Urothelium cell line (cell line): ENCODE measurements at regions not wholly inside any gene's neighbourhood (a gene's known extent, or its start where the extent isn't known, plus 50 kb on each side); places are given as distances from the start of the nearest gene placed in this dataset.

ENCODE experiments used
- DNase-seq: peaks from one replicate; pipeline ENCODE4 v3.0.0; 2011; ENCODE audit warnings: low spot score, mixed read lengths
- FAIRE-seq: peaks from 2 replicates; lab custom pipeline; 2011; peaks lifted over from hg19 to GRCh38; lab: Jason Lieb, UNC

DNA sequence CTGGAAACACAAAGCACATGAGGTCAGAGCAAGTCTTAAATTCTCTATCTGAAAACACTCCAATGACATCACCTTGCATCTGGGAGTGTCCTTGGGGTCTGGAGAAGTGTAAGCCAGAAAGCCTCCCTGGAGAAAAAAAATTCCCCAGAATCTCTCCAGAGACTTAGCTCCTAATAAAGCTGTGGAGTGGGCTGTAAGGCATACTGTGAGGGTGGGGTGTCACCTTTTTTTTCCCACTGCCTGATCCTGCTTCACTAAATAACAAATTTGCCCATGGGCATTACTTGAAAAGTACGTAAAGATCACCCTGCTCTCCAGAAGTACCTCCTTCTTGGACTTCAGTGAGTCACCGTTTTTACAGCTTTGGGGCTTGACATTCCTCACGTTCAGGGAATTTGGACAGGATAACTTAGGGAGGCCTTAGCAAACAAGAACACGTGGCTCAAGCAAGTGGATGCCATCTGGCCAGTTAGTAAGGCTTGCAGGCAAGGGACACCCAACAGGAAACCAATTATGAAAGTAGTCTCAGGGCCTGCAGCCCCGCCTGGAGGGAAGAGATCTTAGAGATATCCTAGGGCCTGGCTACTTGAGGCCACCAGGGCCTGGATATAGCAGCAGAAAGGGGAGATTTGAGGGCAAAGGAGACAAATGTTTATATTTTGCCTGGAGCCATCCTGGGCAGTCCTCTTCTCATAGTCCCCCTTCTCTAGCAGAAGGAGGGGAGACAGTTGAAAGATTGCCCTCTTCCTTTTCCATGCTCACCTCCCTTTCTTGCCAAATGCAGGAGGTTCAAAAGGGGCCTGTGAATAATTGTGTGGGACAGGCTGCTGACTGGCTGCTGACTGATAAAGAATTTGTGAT is 60.1 kb upstream of the PLAC1 start:
- DNase-seq (peak; percentile 60), FAIRE-seq (no peak)

DNA sequence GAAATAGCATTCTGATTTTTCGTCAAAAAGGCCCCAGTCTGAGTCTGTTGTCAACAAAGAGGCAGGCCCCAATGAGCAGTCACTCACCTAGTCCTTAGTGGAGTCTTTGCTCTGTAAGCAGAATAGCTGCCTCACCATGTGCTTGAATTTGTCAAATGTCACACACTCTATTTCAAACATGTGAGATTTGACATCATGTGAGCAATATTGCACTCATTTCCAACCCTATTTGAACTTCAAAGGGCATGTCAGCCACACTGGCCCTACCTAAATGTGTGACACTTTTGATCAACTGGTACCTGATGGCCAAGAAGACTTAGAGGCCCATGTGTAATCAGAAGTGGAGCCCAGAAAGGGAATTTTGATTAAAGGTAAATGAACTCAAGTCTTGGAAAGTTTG is 59.4 kb upstream of the PLAC1 start:
- FAIRE-seq: no peak
- DNase-seq: no peak

DNA sequence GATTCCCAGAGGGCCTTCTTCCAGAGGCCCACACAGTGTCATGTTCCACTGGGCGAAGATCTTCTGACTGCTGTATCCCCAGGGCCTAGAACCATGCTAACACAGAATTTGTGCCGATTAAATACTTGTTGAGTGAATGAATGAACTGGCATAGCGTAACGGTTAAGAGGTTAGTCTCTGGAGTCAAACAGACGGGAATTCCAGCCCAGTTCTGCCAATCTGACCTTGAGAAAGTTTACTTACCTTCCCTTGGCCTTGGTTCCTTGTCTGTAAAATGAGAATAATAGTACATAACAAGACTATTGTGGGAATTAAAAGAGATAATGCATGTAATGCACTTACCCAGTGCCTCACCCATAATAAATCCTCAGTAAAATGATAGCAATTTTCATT is 58.3 kb upstream of the PLAC1 start:
- FAIRE-seq: no peak
- no peak for DNase-seq

DNA sequence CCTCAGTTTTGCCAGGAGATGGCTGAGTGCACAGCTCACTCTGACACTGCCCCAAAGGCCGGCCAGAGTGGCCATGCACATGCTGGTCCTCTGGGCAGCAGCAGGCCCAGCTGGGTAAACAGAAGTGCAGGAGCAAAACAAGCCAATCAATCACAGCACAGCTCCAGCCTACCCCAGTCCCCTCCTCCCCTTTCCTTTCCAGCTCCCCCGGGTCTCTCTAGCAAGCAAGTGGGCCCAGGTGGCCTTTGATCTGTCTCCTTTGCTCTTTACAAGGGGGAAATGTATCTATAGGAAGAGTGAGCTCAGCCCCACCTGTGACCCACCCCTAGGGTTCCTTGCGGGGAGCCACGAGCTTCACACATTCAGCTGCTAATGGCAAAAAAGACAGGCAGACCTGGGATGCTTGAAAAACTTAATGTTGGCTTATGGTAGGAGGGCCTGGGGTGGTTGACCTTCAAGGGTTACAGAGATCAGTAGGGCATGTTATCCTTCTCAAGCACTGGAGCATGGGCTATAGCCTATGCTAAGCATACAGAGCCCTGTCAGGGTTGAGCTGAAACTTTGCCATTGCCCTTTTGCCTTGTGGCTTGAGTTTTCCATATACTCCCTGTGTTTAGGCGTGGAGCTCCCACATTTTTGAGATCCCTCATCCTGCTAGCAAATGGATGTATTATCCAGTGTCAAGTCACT is 57.8 kb upstream of the PLAC1 start:
- FAIRE-seq: no peak
- no peak for DNase-seq

DNA sequence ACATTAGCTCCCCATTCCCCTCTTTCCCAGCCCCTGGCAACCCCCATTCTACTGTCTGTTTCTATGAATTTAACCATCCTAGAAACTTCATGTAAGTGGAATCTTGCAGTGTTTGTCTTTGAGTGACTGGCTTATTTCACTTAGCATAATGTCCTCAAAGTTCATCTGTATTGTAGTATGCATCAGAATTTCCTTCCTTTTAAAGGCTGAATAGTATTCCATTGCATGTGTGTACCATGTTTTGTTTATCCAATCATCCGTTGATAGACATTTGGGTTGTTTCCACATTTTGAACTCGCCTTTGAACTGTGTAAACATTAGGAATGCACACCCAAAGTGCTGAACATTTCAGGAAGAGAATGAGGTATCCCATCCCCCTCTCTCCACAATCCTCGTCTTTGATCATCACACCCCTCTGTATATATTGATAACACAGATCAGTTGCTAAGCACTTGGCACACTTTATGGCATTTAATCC is 56.4 kb upstream of the PLAC1 start:
- FAIRE-seq: no peak
- no peak for DNase-seq

DNA sequence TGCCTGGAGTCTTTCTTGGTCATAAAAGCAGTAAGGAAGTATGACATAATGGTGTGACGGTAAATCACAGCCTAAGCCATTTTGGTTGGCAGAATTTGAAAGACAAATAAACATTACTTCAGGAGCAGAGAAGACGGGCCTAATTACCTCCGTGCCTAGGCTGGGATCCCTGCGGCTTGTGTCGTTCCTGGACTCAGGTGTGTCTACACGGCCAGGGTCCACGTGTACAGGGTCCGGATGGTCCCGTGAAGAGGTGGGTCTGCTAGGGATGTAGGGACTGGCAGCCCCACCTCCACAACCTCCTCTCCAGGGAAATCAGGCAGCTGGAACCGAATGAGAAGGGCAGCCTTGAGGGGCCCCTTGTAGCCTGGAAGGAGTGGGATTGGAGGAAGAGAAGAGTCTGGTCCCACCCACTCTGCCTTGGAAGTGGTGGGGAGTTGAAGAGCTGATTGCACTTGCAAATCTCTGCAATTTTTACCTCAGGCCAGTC is 55.4 kb upstream of the PLAC1 start:
- FAIRE-seq (no peak), DNase-seq (no peak)

DNA sequence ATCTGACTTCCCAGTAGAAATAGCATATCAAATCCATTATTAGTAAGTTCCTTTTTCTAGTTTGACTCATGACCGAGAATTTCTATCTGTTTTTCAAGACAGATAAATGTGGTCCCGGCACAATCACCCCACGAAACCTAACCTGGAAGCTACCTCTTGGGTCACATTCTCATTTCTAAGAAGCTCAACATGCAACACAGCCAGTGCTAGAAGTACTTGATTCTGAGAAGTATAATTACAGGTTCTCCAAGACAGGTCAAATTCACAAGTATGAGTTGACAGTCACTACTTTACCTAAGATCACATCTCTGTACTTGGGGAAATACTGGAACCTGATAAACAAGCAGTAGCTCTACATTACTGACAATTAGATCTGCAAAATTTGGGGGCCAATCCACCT is 54.0 kb upstream of the PLAC1 start:
- DNase-seq (no peak), FAIRE-seq (no peak)

DNA sequence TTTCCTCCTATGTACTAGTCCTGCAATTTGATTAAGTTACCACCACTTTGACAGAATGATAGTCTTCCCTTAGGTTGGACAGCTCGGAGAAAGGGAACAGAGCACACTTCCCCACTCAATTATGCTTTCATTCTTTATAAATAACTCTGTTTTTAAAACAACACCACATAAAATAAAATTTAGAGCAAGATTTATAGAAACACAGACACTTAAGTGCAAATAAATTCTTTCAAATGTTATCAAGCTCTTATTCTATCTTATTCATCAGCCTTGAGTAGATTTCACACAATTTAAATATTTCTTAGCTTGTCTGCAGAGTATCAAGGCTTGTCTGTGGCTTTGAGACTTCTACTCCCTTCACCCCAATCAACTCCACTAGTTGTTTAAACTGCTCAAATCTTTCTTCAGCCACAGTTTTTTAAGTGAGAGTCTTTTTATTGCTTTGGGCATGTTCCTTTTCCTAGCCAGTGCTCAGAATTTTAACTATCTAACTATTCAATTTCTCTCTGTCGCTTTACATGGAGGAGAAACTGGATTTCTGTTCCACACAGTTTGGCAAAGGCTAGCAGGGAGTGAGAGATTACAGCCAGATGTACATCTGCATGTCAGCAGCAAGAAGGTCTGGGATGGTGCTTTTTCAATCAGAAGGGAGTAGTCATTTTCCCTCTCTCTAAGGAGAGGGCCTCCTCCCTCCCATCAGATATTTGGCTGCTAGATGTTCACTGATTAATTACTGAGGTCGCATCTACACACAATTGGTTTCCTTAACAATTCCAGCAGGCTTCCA is 53.1 kb upstream of the PLAC1 start:
- FAIRE-seq: no peak
- DNase-seq: no peak
